Gastrocnemius medialis (tissue), 4 donors: ENCODE measurements at regions not wholly inside any gene's neighbourhood (a gene's known extent, or its start where the extent isn't known, plus 50 kb on each side); places are given as distances from the start of the nearest gene placed in this dataset.

Source experiments
- POLR2A ChIP-seq, 2 donors: fragments of 450-650 bp; IDR thresholded peaks; one replicate each; pipeline ENCODE4 v1.6.1; 2017; ENCODE audit warnings: antibody characterized with exemption in 2 of 2, mild to moderate bottlenecking in 2 of 2, moderate library complexity in 2 of 2
- TF ChIP-seq, protein P1 (sequence below), 5 experiments: fragments of 450-650 bp in 3 of 5; fragments of 200-600 bp in 2 of 5; sonication (generic) in 2 of 5; IDR thresholded peaks in 4 of 5; conservative IDR thresholded peaks in 1 of 5; 1 replicate in 4 of 5; 2 replicates in 1 of 5; pipeline ENCODE4 v1.5.1; 2016 to 2019; ENCODE audit warnings: antibody characterized with exemption in 5 of 5, mild to moderate bottlenecking in 3 of 5, moderate library complexity in 3 of 5

DNA sequence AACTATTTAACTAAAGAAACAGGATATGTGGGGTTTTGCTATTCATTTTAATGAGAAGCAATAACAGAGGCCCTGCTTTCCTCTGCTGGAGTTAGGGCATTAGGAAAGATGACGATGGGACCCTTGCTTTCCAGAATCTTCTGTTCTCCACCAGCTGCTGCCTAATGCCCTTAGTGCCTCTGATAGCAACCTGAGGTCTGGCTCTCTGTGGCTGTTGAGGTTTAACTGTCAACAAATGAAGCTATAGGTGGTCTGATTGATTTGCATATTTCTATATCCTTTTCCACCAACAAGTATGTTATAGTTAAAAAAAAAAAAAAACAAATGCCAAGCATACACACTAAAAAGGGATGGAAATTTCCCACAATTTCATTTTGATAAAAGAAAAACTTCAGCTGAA, 115.1 kb upstream of the NCK2 start:
- TF ChIP-seq, protein P1, sequence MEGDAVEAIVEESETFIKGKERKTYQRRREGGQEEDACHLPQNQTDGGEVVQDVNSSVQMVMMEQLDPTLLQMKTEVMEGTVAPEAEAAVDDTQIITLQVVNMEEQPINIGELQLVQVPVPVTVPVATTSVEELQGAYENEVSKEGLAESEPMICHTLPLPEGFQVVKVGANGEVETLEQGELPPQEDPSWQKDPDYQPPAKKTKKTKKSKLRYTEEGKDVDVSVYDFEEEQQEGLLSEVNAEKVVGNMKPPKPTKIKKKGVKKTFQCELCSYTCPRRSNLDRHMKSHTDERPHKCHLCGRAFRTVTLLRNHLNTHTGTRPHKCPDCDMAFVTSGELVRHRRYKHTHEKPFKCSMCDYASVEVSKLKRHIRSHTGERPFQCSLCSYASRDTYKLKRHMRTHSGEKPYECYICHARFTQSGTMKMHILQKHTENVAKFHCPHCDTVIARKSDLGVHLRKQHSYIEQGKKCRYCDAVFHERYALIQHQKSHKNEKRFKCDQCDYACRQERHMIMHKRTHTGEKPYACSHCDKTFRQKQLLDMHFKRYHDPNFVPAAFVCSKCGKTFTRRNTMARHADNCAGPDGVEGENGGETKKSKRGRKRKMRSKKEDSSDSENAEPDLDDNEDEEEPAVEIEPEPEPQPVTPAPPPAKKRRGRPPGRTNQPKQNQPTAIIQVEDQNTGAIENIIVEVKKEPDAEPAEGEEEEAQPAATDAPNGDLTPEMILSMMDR (IDR thresholded peaks at IDR 0.05 in 4 of 5, conservative IDR thresholded peaks at IDR 0.05 in 1 of 5): no peak
- TF ChIP-seq POLR2A (IDR thresholded peaks at IDR 0.05): no peak
